ENCODE measurements at regions not wholly inside any gene's neighbourhood (a gene's known extent, or its start where the extent isn't known, plus 50 kb on each side); places are given as distances from the start of the nearest gene placed in this dataset.

- TF ChIP-seq, protein P1, sequence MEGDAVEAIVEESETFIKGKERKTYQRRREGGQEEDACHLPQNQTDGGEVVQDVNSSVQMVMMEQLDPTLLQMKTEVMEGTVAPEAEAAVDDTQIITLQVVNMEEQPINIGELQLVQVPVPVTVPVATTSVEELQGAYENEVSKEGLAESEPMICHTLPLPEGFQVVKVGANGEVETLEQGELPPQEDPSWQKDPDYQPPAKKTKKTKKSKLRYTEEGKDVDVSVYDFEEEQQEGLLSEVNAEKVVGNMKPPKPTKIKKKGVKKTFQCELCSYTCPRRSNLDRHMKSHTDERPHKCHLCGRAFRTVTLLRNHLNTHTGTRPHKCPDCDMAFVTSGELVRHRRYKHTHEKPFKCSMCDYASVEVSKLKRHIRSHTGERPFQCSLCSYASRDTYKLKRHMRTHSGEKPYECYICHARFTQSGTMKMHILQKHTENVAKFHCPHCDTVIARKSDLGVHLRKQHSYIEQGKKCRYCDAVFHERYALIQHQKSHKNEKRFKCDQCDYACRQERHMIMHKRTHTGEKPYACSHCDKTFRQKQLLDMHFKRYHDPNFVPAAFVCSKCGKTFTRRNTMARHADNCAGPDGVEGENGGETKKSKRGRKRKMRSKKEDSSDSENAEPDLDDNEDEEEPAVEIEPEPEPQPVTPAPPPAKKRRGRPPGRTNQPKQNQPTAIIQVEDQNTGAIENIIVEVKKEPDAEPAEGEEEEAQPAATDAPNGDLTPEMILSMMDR (IDR thresholded peaks at IDR 0.05), result no peak
- TF ChIP-seq POLR2AphosphoS5 (IDR thresholded peaks at IDR 0.05) (no peak), POLR2A (IDR thresholded peaks at IDR 0.05) (no peak)
These were observed 68.5 kb upstream of the GTF3A start for GRCh38 chr13:27355894-27356293.

Data from breast epithelium (tissue), 3 donors.